SK-N-SH treated with all-trans-retinoic acid at 6 μM for 48 hours (cell line): ENCODE measurements at regions not wholly inside any gene's neighbourhood (a gene's known extent, or its start where the extent isn't known, plus 50 kb on each side); places are given as distances from the start of the nearest gene placed in this dataset.
A peak's percentile ranks its signal among the peaks of the same experiment; 100 is the strongest.

ENCODE experiments used
- ATAC-seq: fragments of 200-7000 bp; cut with Tn5 transposase; 3 replicates; pipeline ENCODE4 v1.9.1; 2020; ENCODE audit warnings: mild to moderate bottlenecking, moderate library complexity
- ARNTL ChIP-seq: fragments of 450-650 bp; formaldehyde crosslinking; IDR thresholded peaks from 2 replicates; pipeline ENCODE4 v1.5.0; 2020; ENCODE audit warnings: low read depth, mild to moderate bottlenecking, moderate library complexity, borderline replicate concordance
- CREB5 ChIP-seq: fragments of 250-450 bp; sonication (Bioruptor Pico); IDR thresholded peaks from 2 replicates; pipeline ENCODE4 v1.5.1; 2020; ENCODE audit warnings: low read depth, mild to moderate bottlenecking, moderate library complexity
- CSDC2 ChIP-seq: fragments of 250-450 bp; sonication (Bioruptor Pico); IDR thresholded peaks from 2 replicates; pipeline ENCODE4 v1.5.0; 2020; ENCODE audit warnings: mild to moderate bottlenecking, moderate library complexity
- CSRNP3 ChIP-seq: fragments of 250-450 bp; sonication (Bioruptor Pico); IDR thresholded peaks from 2 replicates; pipeline ENCODE4 v1.5.1; 2021; ENCODE audit warnings: mild to moderate bottlenecking, moderate library complexity
- ESRRG ChIP-seq: fragments of 250-450 bp; sonication (Bioruptor Pico); IDR thresholded peaks from 2 replicates; pipeline ENCODE4 v1.6.1; 2021; ENCODE audit warnings: mild to moderate bottlenecking
- GLIS3 ChIP-seq: fragments of 250-450 bp; sonication (Bioruptor Pico); IDR thresholded peaks from 2 replicates; pipeline ENCODE4 v1.5.0; 2020; ENCODE audit warnings: mild to moderate bottlenecking, moderate library complexity
- ISL1 ChIP-seq: fragments of 250-450 bp; sonication (Bioruptor Pico); IDR thresholded peaks from 2 replicates; pipeline ENCODE4 v2.1.2; 2022; ENCODE audit warnings: mild to moderate bottlenecking, moderate library complexity
- OSR1 ChIP-seq: fragments of 250-450 bp; sonication (Bioruptor Pico); IDR thresholded peaks from 2 replicates; pipeline ENCODE4 v1.8.0; 2022; ENCODE audit warnings: moderate library complexity, mild to moderate bottlenecking, inconsistent platforms
- PATZ1 ChIP-seq: fragments of 250-450 bp; sonication (Bioruptor Pico); IDR thresholded peaks from 2 replicates; pipeline ENCODE4 v1.8.0; 2020; ENCODE audit warnings: mild to moderate bottlenecking, moderate library complexity, borderline replicate concordance
- POU6F1 ChIP-seq: fragments of 250-450 bp; sonication (Bioruptor Pico); IDR thresholded peaks from 2 replicates; pipeline ENCODE4 v1.8.0; 2021; ENCODE audit warnings: low read depth, mild to moderate bottlenecking, moderate library complexity, borderline replicate concordance
- PPARA ChIP-seq: fragments of 250-450 bp; sonication (Bioruptor Pico); IDR thresholded peaks from 2 replicates; pipeline ENCODE4 v1.5.0; 2020; ENCODE audit warnings: mild to moderate bottlenecking, borderline replicate concordance
- RARB ChIP-seq: fragments of 250-450 bp; sonication (Bioruptor Pico); IDR thresholded peaks from 2 replicates; pipeline ENCODE4 v1.8.0; 2021; ENCODE audit warnings: mild to moderate bottlenecking, moderate library complexity
- SNAI2 ChIP-seq: fragments of 250-450 bp; sonication (Bioruptor Pico); IDR thresholded peaks from 2 replicates; pipeline ENCODE4 v1.5.0; 2020; ENCODE audit warnings: mild to moderate bottlenecking, moderate library complexity
- TCF4 ChIP-seq: fragments of 250-450 bp; sonication (Bioruptor Pico); IDR thresholded peaks from 2 replicates; pipeline ENCODE4 v1.8.0; 2021; ENCODE audit warnings: mild to moderate bottlenecking, moderate library complexity, borderline replicate concordance
- TOX ChIP-seq: fragments of 250-450 bp; sonication (Bioruptor Pico); IDR thresholded peaks from 2 replicates; pipeline ENCODE4 v1.8.0; 2021; ENCODE audit warnings: mild to moderate bottlenecking, moderate library complexity, borderline replicate concordance
- TSHZ2 ChIP-seq: fragments of 250-450 bp; sonication (Bioruptor Pico); IDR thresholded peaks from 2 replicates; pipeline ENCODE4 v1.5.0; 2020; ENCODE audit warnings: mild to moderate bottlenecking, moderate library complexity
- ZFP3 ChIP-seq: fragments of 250-450 bp; sonication (Bioruptor Pico); IDR thresholded peaks from 2 replicates; pipeline ENCODE4 v1.5.0; 2020; ENCODE audit warnings: mild to moderate bottlenecking, moderate library complexity
- ZFP30 ChIP-seq: fragments of 450-650 bp; formaldehyde crosslinking; IDR thresholded peaks from 2 replicates; pipeline ENCODE4 v1.5.0; 2022; ENCODE audit warnings: mild to moderate bottlenecking, moderate library complexity
- ZNF565 ChIP-seq: fragments of 450-650 bp; formaldehyde crosslinking; conservative IDR thresholded peaks from 2 replicates; pipeline ENCODE4 v1.5.0; 2020; ENCODE audit warnings: low read depth, mild to moderate bottlenecking, moderate library complexity
- ZNF70 ChIP-seq: fragments of 450-650 bp; formaldehyde crosslinking; IDR thresholded peaks from 2 replicates; pipeline ENCODE4 v1.5.0; 2020; ENCODE audit warnings: mild to moderate bottlenecking, moderate library complexity
- ZNF8 ChIP-seq: fragments of 450-650 bp; formaldehyde crosslinking; IDR thresholded peaks from 2 replicates; pipeline ENCODE4 v1.5.0; 2020; ENCODE audit warnings: mild to moderate bottlenecking, moderate library complexity

GRCh38 chr2:12317286-12317685 lies 399.4 kb upstream of the TRIB2 start (continued):
- TF ChIP-seq ESRRG (CRISPR knock-in tag), result no peak
- TF ChIP-seq PPARA, result no peak
- no peak for TF ChIP-seq TSHZ2
- TF ChIP-seq TCF4 (CRISPR knock-in tag), result no peak
- TF ChIP-seq ZFP3 (CRISPR knock-in tag), result no peak

GRCh38 chr2:12317814-12318426 lies 398.8 kb upstream of the TRIB2 start:
- TF ChIP-seq TCF4 (CRISPR knock-in tag) (no peak), GLIS3 (CRISPR knock-in tag) (no peak), PATZ1 (no peak), ZNF565 (CRISPR knock-in tag) (no peak), ZNF8 (CRISPR knock-in tag) (no peak), ESRRG (CRISPR knock-in tag) (no peak), RARB (CRISPR knock-in tag) (no peak), CREB5 (no peak), ARNTL (no peak), ZFP30 (CRISPR knock-in tag) (no peak), ZNF70 (CRISPR knock-in tag) (no peak), TOX (CRISPR knock-in tag) (no peak), POU6F1 (no peak), CSDC2 (no peak), OSR1 (CRISPR knock-in tag) (no peak)
- TF ChIP-seq, all 23 proteins: peak for 0
- peak; percentile 62 for ATAC-seq

- peak; percentile 14 for ATAC-seq
- no peak for TF ChIP-seq GLIS3 (CRISPR knock-in tag)
- TF ChIP-seq ISL1 (CRISPR knock-in tag), result no peak
- no peak for TF ChIP-seq CSRNP3 (CRISPR knock-in tag)
- no peak for TF ChIP-seq CREB5
- no peak for TF ChIP-seq SNAI2 (CRISPR knock-in tag)
- TF ChIP-seq RARB (CRISPR knock-in tag), result no peak
- TF ChIP-seq TSHZ2, result no peak
- no peak for TF ChIP-seq PATZ1
- TF ChIP-seq ZFP3 (CRISPR knock-in tag), result no peak
- TF ChIP-seq ZNF8 (CRISPR knock-in tag), result no peak
Observed at GRCh38 chr2:12318427-12319057, 398.2 kb upstream of the TRIB2 start.
